SH-SY5Y (cell line): ENCODE measurements at regions not wholly inside any gene's neighbourhood (a gene's known extent, or its start where the extent isn't known, plus 50 kb on each side); places are given as distances from the start of the nearest gene placed in this dataset.

Experiments used
- GATA2 ChIP-seq: IDR thresholded peaks from 2 replicates; pipeline ENCODE4 v1.6.1; 2011; ENCODE audit warnings: mild to moderate bottlenecking, low read depth, low read length
- GATA3 ChIP-seq: IDR thresholded peaks from 2 replicates; pipeline ENCODE4 v1.6.1; 2011; ENCODE audit warnings: low read depth, mild to moderate bottlenecking, low read length, moderate library complexity

- TF ChIP-seq GATA2 (no peak), GATA3 (no peak)
Observed at GRCh38 chr1:201701831-201702230, 127.1 kb upstream of the IPO9 start.
